Aorta (tissue), 5 donors: ENCODE measurements at regions not wholly inside any gene's neighbourhood (a gene's known extent, or its start where the extent isn't known, plus 50 kb on each side); places are given as distances from the start of the nearest gene placed in this dataset.

Experiments
- ATAC-seq: fragments of 200-7000 bp; cut with Tn5 transposase; one replicate; pipeline ENCODE4 v1.9.1; 2022; ENCODE audit warnings: moderate library complexity; ENCODE audit not compliant: low FRiP score
- DNase-seq, 2 donors: peaks; one replicate each; pipeline ENCODE4 v3.0.0-alpha.2; 2020
- H3K27ac ChIP-seq, 2 donors: one replicate each; pipeline ENCODE4 v1.5.1; 2013; ENCODE audit warnings: low read length in 2 of 2, mild to moderate bottlenecking in 2 of 2, moderate library complexity in 2 of 2, control low read depth in 1 of 2, inconsistent platforms in 1 of 2, low read depth in 1 of 2
- H3K27me3 ChIP-seq, 2 donors: one replicate each; pipeline ENCODE4 v1.6.1; 2013; ENCODE audit warnings: control low read depth in 1 of 2, low read length in 1 of 2, mild to moderate bottlenecking in 1 of 2, moderate library complexity in 1 of 2; ENCODE audit not compliant: insufficient read depth in 2 of 2, control insufficient read depth in 1 of 2
- H3K36me3 ChIP-seq, 2 donors: one replicate each; pipeline ENCODE4 v1.6.1; 2013; ENCODE audit warnings: control low read depth in 1 of 2, low read length in 1 of 2, mild to moderate bottlenecking in 1 of 2; ENCODE audit not compliant: insufficient read depth in 2 of 2, control insufficient read depth in 1 of 2
- H3K4me1 ChIP-seq, 2 donors: one replicate each; pipeline ENCODE4 v1.6.1; 2013; ENCODE audit warnings: low read length in 2 of 2, control low read depth in 1 of 2, mild to moderate bottlenecking in 1 of 2, moderate library complexity in 1 of 2; ENCODE audit not compliant: insufficient read depth in 2 of 2, control insufficient read depth in 1 of 2
- H3K4me3 ChIP-seq, 2 donors: one replicate each; pipeline ENCODE4 v1.5.1; 2013; ENCODE audit warnings: low read length in 2 of 2, control low read depth in 1 of 2, mild to moderate bottlenecking in 1 of 2
- H3K9me3 ChIP-seq: one replicate; pipeline ENCODE4 v1.6.1; 2013; ENCODE audit warnings: mild to moderate bottlenecking, low read length; ENCODE audit not compliant: control insufficient read depth
- WGBS, 2 donors: extraction: QIAGEN DNeasy Blood & Tissue Kit; methylation state at CpG; one replicate each; pipeline ENCODE4 v1.1.7; 2013; 5-methylcytosine and 5-hydroxymethylcytosine counted together
- intact Hi-C, 2 donors: fragments of 100-400 bp; cut with DNase I; formaldehyde crosslinking; loops; one replicate each; pipeline versions ENCODE4 v1.14.2 to v1.15.0; 2022
- donor health status: healthy with polysubstance abuse.
- donor health status: Bipolar disorder and iron deficiency.
- donor health status: DM: no; HTN: no; CAD: no.
- donor health status: DM: no; HTN: no; CAD: no.
- donor health status: DM: yes; HTN: yes; CAD: no.

- Histone ChIP-seq H3K27ac (no peak overlapping the region), H3K4me3 (no peak overlapping the region), H3K4me1 (peaks cover 0 to 5% of the 10 kb centered on the region in 2 donors), H3K36me3 (no peaks in the 10 kb centered on the region), H3K9me3 (no peaks in the 10 kb centered on the region), H3K27me3 (no peaks in the 10 kb centered on the region)
- no peak for DNase-seq
- no peak for ATAC-seq
- WGBS, 2 donors = 79 to 80% methylated on average over 2 of the region's 2 CpGs
- intact Hi-C loops = no loop called here
These were observed 228.4 kb downstream of the KCNS3 start for GRCh38 chr2:18106841-18107240.

GRCh38 chr2:18105929-18106328 lies 227.5 kb downstream of the KCNS3 start:
- peaks cover 0 to 3% of the 10 kb centered on the region in 2 donors for H3K4me1 ChIP-seq
- H3K4me3 ChIP-seq = no peak overlapping the region
- intact Hi-C loops = no loop called here
- ATAC-seq (no peak), DNase-seq (no peak)
- H3K27ac ChIP-seq = no peak overlapping the region
- 7 to 11% methylated on average over 1 of the region's 1 CpG for WGBS, 2 donors
- no peaks in the 10 kb centered on the region for H3K27me3 ChIP-seq
- no peaks in the 10 kb centered on the region for H3K9me3 ChIP-seq
- H3K36me3 ChIP-seq = no peaks in the 10 kb centered on the region

GRCh38 chr2:18104595-18105224 lies 226.2 kb downstream of the KCNS3 start:
- ATAC-seq (no peak), DNase-seq (no peak)
- 56 to 77% methylated on average over 5 of the region's 5 CpGs for WGBS, 2 donors
- no peaks in the 10 kb centered on the region for H3K9me3 ChIP-seq
- intact Hi-C loops = no loop called here
- H3K36me3 ChIP-seq = no peaks in the 10 kb centered on the region
- no peak overlapping the region for H3K27ac ChIP-seq
- no peak overlapping the region for H3K4me3 ChIP-seq
- peaks cover 0 to 2% of the 10 kb centered on the region in 2 donors for H3K4me1 ChIP-seq
- H3K27me3 ChIP-seq = no peaks in the 10 kb centered on the region

- Histone ChIP-seq H3K4me3 (no peak overlapping the region), H3K27ac (no peak overlapping the region), H3K36me3 (no peaks in the 10 kb centered on the region), H3K9me3 (no peaks in the 10 kb centered on the region), H3K4me1 (no peaks in the 10 kb centered on the region), H3K27me3 (no peaks in the 10 kb centered on the region)
- 97 to 98% methylated on average over 4 of the region's 4 CpGs for WGBS, 2 donors
- ATAC-seq (no peak), DNase-seq (no peak)
- intact Hi-C loops = no loop called here
These were observed 218.5 kb downstream of the KCNS3 start for GRCh38 chr2:18096836-18097405.

- H3K9me3 ChIP-seq = no peaks in the 10 kb centered on the region
- H3K36me3 ChIP-seq = no peaks in the 10 kb centered on the region
- H3K27ac ChIP-seq = no peak overlapping the region
- no peak overlapping the region for H3K4me3 ChIP-seq
- DNase-seq = no peak
- H3K4me1 ChIP-seq = peaks cover 0 to 1% of the 10 kb centered on the region in 2 donors
- no peaks in the 10 kb centered on the region for H3K27me3 ChIP-seq
- 2 to 27% methylated on average over 2 of the region's 2 CpGs for WGBS, 2 donors
- ATAC-seq = no peak
- intact Hi-C loops = no loop called here
These were observed 215.8 kb downstream of the KCNS3 start for GRCh38 chr2:18094277-18094676.

- DNase-seq = no peak
- Histone ChIP-seq H3K36me3 (no peaks in the 10 kb centered on the region), H3K27me3 (no peaks in the 10 kb centered on the region), H3K4me1 (peaks cover 0 to 1% of the 10 kb centered on the region in 2 donors), H3K9me3 (no peaks in the 10 kb centered on the region), H3K4me3 (no peak overlapping the region), H3K27ac (no peak overlapping the region)
- intact Hi-C loops = no loop called here
- 87 to 93% methylated on average over 3 of the region's 3 CpGs for WGBS, 2 donors
- ATAC-seq = no peak
These were observed 214.7 kb downstream of the KCNS3 start for GRCh38 chr2:18093196-18093595.

- ATAC-seq = no peak
These were observed 214.3 kb downstream of the KCNS3 start for GRCh38 chr2:18092760-18093159.

GRCh38 chr2:18085593-18085992 lies 207.1 kb downstream of the KCNS3 start:
- Histone ChIP-seq H3K9me3 (no peaks in the 10 kb centered on the region), H3K4me3 (no peak overlapping the region), H3K27me3 (no peaks in the 10 kb centered on the region), H3K27ac (no peak overlapping the region), H3K4me1 (no peaks in the 10 kb centered on the region), H3K36me3 (no peaks in the 10 kb centered on the region)
- no peak for DNase-seq
- ATAC-seq = no peak
- intact Hi-C loops = no loop called here

More at GRCh38 chr2:18092760-18093159, 214.3 kb downstream of the KCNS3 start:
- 91 to 92% methylated on average over 1 of the region's 1 CpG for WGBS, 2 donors
- Histone ChIP-seq H3K4me1 (peaks cover 0 to 1% of the 10 kb centered on the region in 2 donors), H3K9me3 (no peaks in the 10 kb centered on the region), H3K4me3 (no peak overlapping the region), H3K27me3 (no peaks in the 10 kb centered on the region), H3K27ac (no peak overlapping the region), H3K36me3 (no peaks in the 10 kb centered on the region)
- intact Hi-C loops = no loop called here
- no peak for DNase-seq

GRCh38 chr2:18084376-18084775 lies 205.9 kb downstream of the KCNS3 start:
- WGBS, 2 donors = 43% methylated on average over 3 of the region's 3 CpGs
- Histone ChIP-seq H3K9me3 (no peaks in the 10 kb centered on the region), H3K27me3 (no peaks in the 10 kb centered on the region), H3K27ac (no peak overlapping the region), H3K4me3 (no peak overlapping the region), H3K4me1 (no peaks in the 10 kb centered on the region), H3K36me3 (no peaks in the 10 kb centered on the region)
- ATAC-seq (no peak), DNase-seq (no peak)
- intact Hi-C loops = no loop called here
